GM12891 (cell line): ENCODE measurements at regions not wholly inside any gene's neighbourhood (a gene's known extent, or its start where the extent isn't known, plus 50 kb on each side); places are given as distances from the start of the nearest gene placed in this dataset.
A peak's percentile ranks its signal among the peaks of the same experiment; 100 is the strongest.
"Not testable (repeated sequence)": the region's sequence is repeated elsewhere in the genome, so short reads cannot be mapped to it uniquely, and the experiment has no call there.

Experiments used
- DNase-seq: peaks from one replicate; pipeline ENCODE4 v3.0.0; 2011; ENCODE audit warnings: low spot score; ENCODE audit not compliant: insufficient read length
- FAIRE-seq: peaks from 2 replicates; lab custom pipeline; 2011; peaks lifted over from hg19 to GRCh38; lab: Jason Lieb, UNC
- PAX5 ChIP-seq: IDR thresholded peaks from 2 replicates; pipeline ENCODE4 v1.6.1; 2011; ENCODE audit warnings: low read length, moderate library complexity, mild to moderate bottlenecking; ENCODE audit not compliant: insufficient read depth, severe bottlenecking
- POLR2A ChIP-seq: IDR thresholded peaks from 2 replicates; pipeline ENCODE4 v1.6.1; 2011; ENCODE audit warnings: low read depth, low read length, control low read depth
- POLR2AphosphoS5 ChIP-seq: IDR thresholded peaks from 2 replicates; pipeline ENCODE4 v1.6.1; 2011; ENCODE audit warnings: low read depth, low read length, control low read depth
- POU2F2 ChIP-seq: IDR thresholded peaks from 2 replicates; pipeline ENCODE4 v1.6.1; 2011; ENCODE audit warnings: low read depth, mild to moderate bottlenecking, control low read depth, low read length, moderate library complexity
- SPI1 ChIP-seq: IDR thresholded peaks from 2 replicates; pipeline ENCODE4 v1.6.1; 2011; ENCODE audit warnings: low read depth, low read length, control low read depth
- TAF1 ChIP-seq: IDR thresholded peaks from 2 replicates; pipeline ENCODE4 v1.6.1; 2011; ENCODE audit warnings: low read depth, low read length, control low read depth

DNA sequence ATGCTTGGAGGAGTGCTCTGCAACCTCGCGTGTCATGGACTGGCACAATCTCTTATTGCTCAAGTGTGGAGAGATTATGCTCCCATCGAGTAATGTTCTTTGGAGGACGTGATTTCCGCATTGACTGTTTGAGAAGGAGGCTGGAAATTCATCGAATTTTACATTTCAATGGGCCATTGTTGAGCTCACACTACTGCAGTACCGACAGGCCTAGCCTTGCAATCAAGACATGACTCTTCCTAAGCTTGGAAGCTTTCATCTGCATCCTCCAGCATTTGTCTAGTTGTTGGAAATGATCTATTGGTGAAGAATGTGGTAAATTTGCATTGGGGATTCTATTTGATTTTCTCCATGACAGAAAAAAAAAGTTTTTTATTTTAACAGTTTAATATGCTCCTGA lies 156.8 kb downstream of the FZD1 start:
- no peak for DNase-seq

DNA sequence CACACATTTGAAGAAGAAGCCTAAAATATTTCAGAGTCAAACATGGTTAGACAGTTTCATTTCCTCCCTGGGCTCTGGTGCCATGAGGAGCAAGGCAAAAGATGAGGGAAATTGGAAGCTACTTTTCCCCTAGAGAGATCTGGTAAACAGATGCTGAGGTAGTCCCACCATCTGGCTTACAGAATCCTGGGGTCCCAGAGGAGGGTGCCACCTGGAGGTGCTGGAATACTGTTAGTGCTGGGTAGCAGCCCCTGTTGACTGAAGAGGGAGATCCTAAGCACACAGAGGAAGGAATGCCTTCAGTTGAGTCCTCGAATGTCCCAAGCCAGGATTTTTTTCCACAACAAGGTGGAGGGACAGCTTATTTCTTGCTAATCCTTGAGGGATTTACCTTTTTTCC lies 160.1 kb downstream of the FZD1 start:
- no peak for DNase-seq
- FAIRE-seq = no peak
- TF ChIP-seq POU2F2 (no peak), SPI1 (0 out of 2 replicates have a peak, but pooled peaks have one; percentile 14)

More for the DNA sequence above, 156.8 kb downstream of the FZD1 start:
- no peak for FAIRE-seq
- TF ChIP-seq POLR2A (no peak), POU2F2 (no peak), PAX5 (no peak), SPI1 (no peak), POLR2AphosphoS5 (no peak)

GRCh38 chr7:91425149-91425548 lies 160.9 kb downstream of the FZD1 start:
- FAIRE-seq = no peak

GRCh38 chr7:91427051-91427450 lies 162.8 kb downstream of the FZD1 start:
- TF ChIP-seq SPI1 = no peak
- no peak for TF ChIP-seq POLR2AphosphoS5
- no peak for TF ChIP-seq TAF1
- no peak for TF ChIP-seq PAX5
- TF ChIP-seq POU2F2 = no peak
- TF ChIP-seq POLR2A = no peak
- FAIRE-seq (no peak), DNase-seq (no peak)

More at GRCh38 chr7:91425149-91425548, 160.9 kb downstream of the FZD1 start:
- DNase-seq = no peak
- TF ChIP-seq TAF1 = no peak
- no peak for TF ChIP-seq POLR2AphosphoS5
- TF ChIP-seq PAX5 = no peak
- no peak for TF ChIP-seq POU2F2
- no peak for TF ChIP-seq SPI1
- TF ChIP-seq POLR2A = no peak

GRCh38 chr7:91431601-91432000 lies 167.4 kb downstream of the FZD1 start:
- no peak for DNase-seq
- no peak for FAIRE-seq
- TF ChIP-seq POLR2A (no peak), POU2F2 (no peak)

GRCh38 chr7:91434836-91435235 lies 170.6 kb downstream of the FZD1 start:
- FAIRE-seq = no peak
- TF ChIP-seq POLR2AphosphoS5 (no peak), PAX5 (no peak), TAF1 (no peak), POLR2A (no peak), SPI1 (no peak)
- no peak for DNase-seq

DNA sequence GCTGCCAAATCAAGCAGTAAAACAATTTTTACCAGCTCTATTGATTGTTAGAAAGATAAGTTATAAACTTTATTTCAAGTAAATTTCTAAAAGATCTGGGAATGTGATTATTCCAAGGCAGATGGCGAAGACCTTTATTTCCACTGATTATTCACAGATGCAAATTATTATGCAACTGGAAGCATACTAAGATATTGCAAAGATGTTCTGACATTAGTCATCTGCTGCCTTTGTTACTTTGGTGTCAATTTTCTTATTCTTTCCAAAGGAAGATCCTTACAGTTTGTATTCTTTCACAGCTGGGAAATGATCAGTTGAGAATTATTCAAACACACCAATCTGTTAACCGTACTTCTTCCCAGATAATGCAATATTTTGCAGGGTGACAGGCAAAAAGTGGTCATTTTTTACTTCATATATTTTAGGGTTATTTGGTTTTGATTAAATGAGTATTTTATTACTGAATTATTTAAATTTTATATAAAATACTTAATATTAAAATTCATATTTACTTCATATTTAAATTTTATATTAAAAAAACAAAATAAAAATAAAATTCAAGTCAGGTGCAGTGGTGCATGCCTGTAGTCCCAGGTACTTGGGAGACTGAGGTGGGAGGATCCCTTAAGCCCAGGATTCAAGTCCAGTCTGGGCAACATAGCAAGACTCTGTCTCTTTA lies 171.3 kb downstream of the FZD1 start:
- DNase-seq = no peak
- no peak for FAIRE-seq
- no peak for TF ChIP-seq POU2F2
- no peak for TF ChIP-seq TAF1
- TF ChIP-seq PAX5 = no peak
- no peak for TF ChIP-seq POLR2AphosphoS5
- TF ChIP-seq POLR2A = no peak
- no peak for TF ChIP-seq SPI1

DNA sequence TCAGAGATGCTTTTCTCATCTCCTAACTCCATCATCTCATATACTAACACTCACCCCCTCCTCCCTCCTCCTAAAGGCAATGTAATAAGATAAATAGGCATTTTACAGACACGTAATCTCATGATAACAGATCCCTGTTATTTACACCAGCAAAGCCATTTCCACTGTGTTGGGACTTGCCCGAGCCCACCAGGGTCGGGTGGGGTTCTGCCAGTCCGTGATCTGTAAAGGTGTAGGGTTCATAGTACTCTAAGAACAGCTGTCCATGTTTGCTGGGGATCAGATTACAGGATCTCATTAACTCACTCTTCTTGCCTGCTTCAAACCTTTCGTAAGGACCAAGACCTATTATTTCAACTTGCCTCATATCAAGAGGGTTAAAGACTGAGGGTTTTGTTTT lies 172.4 kb downstream of the FZD1 start:
- TF ChIP-seq SPI1 (no peak), POU2F2 (no peak), PAX5 (no peak), POLR2AphosphoS5 (no peak), POLR2A (no peak), TAF1 (no peak)
- no peak for DNase-seq
- FAIRE-seq = no peak

DNA sequence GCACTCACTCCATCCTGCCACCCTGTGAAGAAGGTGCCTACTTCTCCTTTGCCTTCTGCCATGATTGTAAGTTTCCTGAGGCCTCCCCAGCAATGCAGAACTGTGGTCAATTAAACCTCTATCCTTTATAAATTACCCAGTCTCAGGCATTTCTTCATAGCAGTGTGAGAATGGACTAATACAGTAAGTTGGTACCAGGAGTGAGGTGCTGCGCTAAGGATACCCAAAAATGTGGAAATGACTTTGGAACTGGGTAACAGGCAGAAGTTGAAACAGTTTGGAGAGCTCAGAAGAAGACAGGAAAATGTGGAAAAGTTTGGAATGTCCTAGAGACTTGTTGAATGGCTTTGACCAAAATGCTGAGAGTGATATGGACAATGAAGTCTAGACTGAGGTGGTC lies 176.0 kb downstream of the FZD1 start:
- not testable (repeated sequence) for DNase-seq, FAIRE-seq

DNA sequence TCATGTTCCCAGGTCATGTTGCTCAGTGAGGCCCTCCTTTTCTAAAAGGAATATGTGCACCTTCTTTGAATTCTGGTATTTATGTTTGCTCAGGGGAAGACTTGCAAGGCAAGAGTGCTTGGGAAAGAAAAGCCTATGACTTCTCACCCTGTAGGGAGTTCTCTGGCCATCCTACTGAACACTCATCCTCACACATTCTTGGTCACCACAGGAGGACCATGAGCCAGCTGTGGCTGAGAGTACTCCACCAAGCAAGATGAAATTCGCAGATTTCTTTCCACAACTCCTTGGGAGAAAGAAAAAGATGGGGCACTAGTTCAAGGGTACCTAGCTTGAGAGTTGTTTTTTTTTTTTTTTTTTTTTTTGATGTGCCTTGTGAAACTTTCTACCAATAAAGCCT lies 179.6 kb downstream of the FZD1 start:
- TF ChIP-seq PAX5 = no peak
- FAIRE-seq = no peak

DNA sequence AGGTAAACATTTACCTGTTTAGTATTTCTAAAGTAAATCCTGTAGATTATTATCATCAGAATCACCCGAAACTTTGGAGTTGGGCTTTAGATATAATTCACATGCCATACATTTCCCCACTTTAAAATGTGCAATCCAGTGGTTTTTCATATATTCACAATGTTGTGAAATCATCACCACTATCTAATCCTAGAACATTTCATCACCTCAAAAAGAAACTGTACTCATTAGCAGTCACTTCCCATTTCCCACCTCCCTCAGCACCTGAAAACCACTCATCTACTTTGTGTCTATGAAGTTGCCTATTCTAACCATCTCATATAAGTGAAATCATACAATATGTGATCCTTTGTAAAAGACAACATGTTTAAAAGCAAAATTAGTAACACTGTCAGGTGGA lies 182.6 kb downstream of the FZD1 start:
- DNase-seq = no peak
- no peak for FAIRE-seq
- TF ChIP-seq TAF1 (no peak), PAX5 (no peak), SPI1 (no peak), POU2F2 (no peak), POLR2AphosphoS5 (no peak)

More for the DNA sequence above, 179.6 kb downstream of the FZD1 start:
- no peak for DNase-seq

DNA sequence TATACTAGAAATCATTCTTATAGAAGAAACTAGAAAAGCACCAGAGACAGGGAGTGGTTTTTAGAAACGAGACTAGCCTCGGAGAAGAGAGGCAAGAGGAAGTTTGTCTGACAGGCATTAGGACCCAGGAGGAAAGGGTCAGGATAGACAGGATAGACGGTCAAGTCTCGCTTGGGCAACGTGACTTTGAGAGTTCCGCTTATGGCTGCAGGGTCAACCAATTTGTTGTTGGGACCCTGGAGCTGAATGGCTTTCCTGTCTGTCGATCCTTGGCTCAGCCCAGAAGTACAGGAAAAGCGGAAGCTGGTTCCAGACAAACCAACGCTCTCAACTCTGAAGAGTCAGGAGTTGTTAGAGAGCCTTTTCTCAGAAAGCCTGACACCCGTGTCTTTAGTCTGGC lies 191.2 kb downstream of the FZD1 start:
- DNase-seq (no peak), FAIRE-seq (no peak)
- no peak for TF ChIP-seq POLR2A
- no peak for TF ChIP-seq PAX5
